ENCODE measurements at regions not wholly inside any gene's neighbourhood (a gene's known extent, or its start where the extent isn't known, plus 50 kb on each side); places are given as distances from the start of the nearest gene placed in this dataset.
"Not testable (repeated sequence)": the region's sequence is repeated elsewhere in the genome, so short reads cannot be mapped to it uniquely, and the experiment has no call there.

- H3K9ac ChIP-seq (ENCODE audit: low read length in 5 of 5): no peak overlapping the region
- no peak overlapping the region for H3K27ac ChIP-seq (ENCODE audit: low read depth, low read length)
- no peak overlapping the region for H3K4me3 ChIP-seq (ENCODE audit: low read depth in 1 of 5, low read length in 5 of 5)
- H3K4me1 ChIP-seq (ENCODE audit: control insufficient read depth in 5 of 5, insufficient read depth in 5 of 5, low read length in 5 of 5): no peaks in the 10 kb centered on the region
- H3K9me3 ChIP-seq (ENCODE audit: control insufficient read depth in 5 of 5, low read length in 5 of 5): no peaks in the 10 kb centered on the region
- H3K27me3 ChIP-seq (ENCODE audit: control insufficient read depth in 5 of 5, insufficient read depth in 4 of 5, low read length in 5 of 5): peaks cover 0 to 13% (median 6%) of the 10 kb centered on the region in 5 donors
- no peaks in the 10 kb centered on the region for H3K36me3 ChIP-seq (ENCODE audit: control insufficient read depth in 5 of 5, insufficient read depth in 5 of 5, low read length in 5 of 5)
Measured at GRCh38 chr9:124105266-124105665, 93.7 kb downstream of the LHX2 start.

- Histone ChIP-seq H3K4me3 (ENCODE audit: low read depth in 1 of 5, low read length in 5 of 5) (no peak overlapping the region), H3K9me3 (ENCODE audit: control insufficient read depth in 5 of 5, low read length in 5 of 5) (no peaks in the 10 kb centered on the region), H3K9ac (ENCODE audit: low read length in 5 of 5) (no peak overlapping the region), H3K27ac (ENCODE audit: low read depth, low read length) (no peak overlapping the region), H3K27me3 (ENCODE audit: control insufficient read depth in 5 of 5, insufficient read depth in 4 of 5, low read length in 5 of 5) (peaks cover 0 to 6% (median 4%) of the 10 kb centered on the region in 5 donors), H3K36me3 (ENCODE audit: control insufficient read depth in 5 of 5, insufficient read depth in 5 of 5, low read length in 5 of 5) (no peaks in the 10 kb centered on the region), H3K4me1 (ENCODE audit: control insufficient read depth in 5 of 5, insufficient read depth in 5 of 5, low read length in 5 of 5) (no peaks in the 10 kb centered on the region)
Measured at GRCh38 chr9:124108216-124108615, 96.6 kb downstream of the LHX2 start.

DNA sequence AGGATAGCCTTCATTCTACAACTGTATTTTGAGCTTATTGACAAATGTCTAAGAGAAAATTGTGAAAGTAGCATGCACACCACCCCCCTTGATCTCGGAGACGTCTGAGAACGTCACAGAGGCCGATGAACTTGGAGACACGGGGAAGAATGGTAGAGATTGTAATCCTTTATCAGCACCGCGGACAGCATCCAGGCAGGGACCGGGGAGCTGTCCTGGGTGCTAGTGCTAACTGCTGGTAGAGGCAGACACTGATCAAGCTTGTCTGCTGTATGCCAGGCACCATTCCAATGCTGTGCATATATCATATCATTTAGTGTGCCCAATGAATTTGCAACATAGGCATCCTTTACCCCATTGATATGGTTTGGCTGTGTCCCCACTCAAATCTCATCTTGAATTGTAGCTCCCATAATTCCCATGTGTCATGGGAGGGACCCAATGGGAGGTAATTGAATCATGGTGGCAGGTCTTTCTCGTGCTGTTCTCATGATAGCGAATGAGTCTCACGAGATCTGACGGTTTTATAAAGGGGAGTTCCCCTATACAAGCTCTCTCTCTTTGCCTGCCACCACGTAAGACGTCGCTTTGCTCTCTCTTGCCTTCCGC lies 98.8 kb downstream of the LHX2 start:
- no peak overlapping the region for H3K9ac ChIP-seq (ENCODE audit: low read length in 5 of 5)

DNA sequence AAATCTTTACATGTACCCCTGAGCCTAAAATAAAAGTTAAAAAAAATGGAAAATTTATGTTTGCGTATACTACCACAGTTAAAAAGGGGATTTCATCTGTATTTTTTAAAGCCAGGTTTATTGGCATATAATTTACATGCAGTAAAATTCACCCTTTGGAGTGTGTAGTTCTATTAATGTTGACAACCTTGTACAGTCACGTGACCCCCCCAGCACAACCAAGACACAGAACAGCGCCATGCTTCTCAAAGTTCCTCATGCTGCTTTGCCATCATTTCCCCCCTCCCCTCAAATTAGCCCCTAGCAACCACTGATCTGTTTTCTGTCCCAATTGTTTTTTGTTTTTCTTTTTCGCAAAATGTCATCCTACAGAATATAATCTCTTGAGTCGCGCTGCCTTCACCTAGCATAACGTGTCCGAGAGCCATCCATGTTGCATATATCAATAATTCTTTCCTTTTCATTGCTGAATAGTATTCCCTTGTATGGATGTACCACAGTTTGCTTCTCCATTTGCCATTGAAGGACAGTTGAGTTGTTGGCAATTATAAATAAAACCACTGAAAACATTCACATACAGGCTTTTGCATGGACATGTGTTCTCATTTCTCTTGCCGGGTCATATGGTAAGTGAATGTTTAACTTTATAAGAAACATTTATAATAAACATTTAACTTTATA lies 105.3 kb downstream of the LHX2 start:
- no peak overlapping the region for H3K9ac ChIP-seq (ENCODE audit: low read length in 5 of 5)
- no peaks in the 10 kb centered on the region for H3K4me1 ChIP-seq (ENCODE audit: control insufficient read depth in 5 of 5, insufficient read depth in 5 of 5, low read length in 5 of 5)
- H3K27ac ChIP-seq (ENCODE audit: low read depth, low read length): no peak overlapping the region
- no peaks in the 10 kb centered on the region for H3K36me3 ChIP-seq (ENCODE audit: control insufficient read depth in 5 of 5, insufficient read depth in 5 of 5, low read length in 5 of 5)
- H3K27me3 ChIP-seq (ENCODE audit: control insufficient read depth in 5 of 5, insufficient read depth in 4 of 5, low read length in 5 of 5): peaks cover 2 to 13% (median 4%) of the 10 kb centered on the region in 5 donors
- H3K9me3 ChIP-seq (ENCODE audit: control insufficient read depth in 5 of 5, low read length in 5 of 5): peaks cover 0 to 12% (median 9%) of the 10 kb centered on the region in 5 donors
- H3K4me3 ChIP-seq (ENCODE audit: low read depth in 1 of 5, low read length in 5 of 5): no peak overlapping the region

More for the DNA sequence above, 98.8 kb downstream of the LHX2 start:
- Histone ChIP-seq H3K27me3 (ENCODE audit: control insufficient read depth in 5 of 5, insufficient read depth in 4 of 5, low read length in 5 of 5) (peaks cover 0 to 13% (median 5%) of the 10 kb centered on the region in 5 donors), H3K36me3 (ENCODE audit: control insufficient read depth in 5 of 5, insufficient read depth in 5 of 5, low read length in 5 of 5) (no peaks in the 10 kb centered on the region), H3K9me3 (ENCODE audit: control insufficient read depth in 5 of 5, low read length in 5 of 5) (no peaks in the 10 kb centered on the region), H3K27ac (ENCODE audit: low read depth, low read length) (no peak overlapping the region), H3K4me3 (ENCODE audit: low read depth in 1 of 5, low read length in 5 of 5) (no peak overlapping the region), H3K4me1 (ENCODE audit: control insufficient read depth in 5 of 5, insufficient read depth in 5 of 5, low read length in 5 of 5) (no peaks in the 10 kb centered on the region)

GRCh38 chr9:124118894-124119293 lies 107.3 kb downstream of the LHX2 start:
- H3K36me3 ChIP-seq (ENCODE audit: control insufficient read depth in 5 of 5, insufficient read depth in 5 of 5, low read length in 5 of 5): no peaks in the 10 kb centered on the region
- no peak overlapping the region for H3K4me3 ChIP-seq (ENCODE audit: low read depth in 1 of 5, low read length in 5 of 5)
- peaks cover 0 to 5% (median 0%) of the 10 kb centered on the region in 5 donors for H3K4me1 ChIP-seq (ENCODE audit: control insufficient read depth in 5 of 5, insufficient read depth in 5 of 5, low read length in 5 of 5)
- H3K27me3 ChIP-seq (ENCODE audit: control insufficient read depth in 5 of 5, insufficient read depth in 4 of 5, low read length in 5 of 5): peaks cover 0 to 6% (median 3%) of the 10 kb centered on the region in 5 donors
- peaks cover 2 to 16% (median 13%) of the 10 kb centered on the region in 5 donors for H3K9me3 ChIP-seq (ENCODE audit: control insufficient read depth in 5 of 5, low read length in 5 of 5)
- no peak overlapping the region for H3K27ac ChIP-seq (ENCODE audit: low read depth, low read length)
- H3K9ac ChIP-seq (ENCODE audit: low read length in 5 of 5): no peak overlapping the region

DNA sequence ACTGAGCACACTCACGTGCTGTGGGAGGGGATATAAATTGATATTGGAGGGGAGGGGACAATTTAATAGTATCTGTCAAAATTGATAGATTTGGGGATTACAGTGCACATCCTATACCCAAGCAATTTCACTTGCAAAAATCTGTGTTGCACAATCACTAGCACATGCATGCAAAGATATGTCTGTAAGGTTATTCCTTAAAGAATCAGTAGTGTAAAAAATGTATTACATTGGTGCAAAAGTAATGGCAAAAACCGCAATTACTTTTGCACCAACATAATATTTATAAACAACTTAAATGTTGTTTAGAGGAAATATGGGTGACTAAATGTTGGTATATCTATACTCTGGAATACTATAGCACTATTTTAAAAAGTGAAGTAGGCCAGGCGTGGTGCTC lies 108.7 kb downstream of the LHX2 start:
- Histone ChIP-seq H3K27me3 (ENCODE audit: control insufficient read depth in 5 of 5, insufficient read depth in 4 of 5, low read length in 5 of 5) (peaks cover 0 to 7% (median 0%) of the 10 kb centered on the region in 5 donors), H3K36me3 (ENCODE audit: control insufficient read depth in 5 of 5, insufficient read depth in 5 of 5, low read length in 5 of 5) (no peaks in the 10 kb centered on the region), H3K4me1 (ENCODE audit: control insufficient read depth in 5 of 5, insufficient read depth in 5 of 5, low read length in 5 of 5) (peaks cover 0 to 12% (median 0%) of the 10 kb centered on the region in 5 donors), H3K4me3 (ENCODE audit: low read depth in 1 of 5, low read length in 5 of 5) (no peak overlapping the region), H3K9me3 (ENCODE audit: control insufficient read depth in 5 of 5, low read length in 5 of 5) (peaks cover 2 to 16% (median 13%) of the 10 kb centered on the region in 5 donors), H3K9ac (ENCODE audit: low read length in 5 of 5) (no peak overlapping the region), H3K27ac (ENCODE audit: low read depth, low read length) (no peak overlapping the region)

- Histone ChIP-seq H3K9ac (ENCODE audit: low read length in 5 of 5) (no peak overlapping the region), H3K27ac (ENCODE audit: low read depth, low read length) (no peak overlapping the region), H3K36me3 (ENCODE audit: control insufficient read depth in 5 of 5, insufficient read depth in 5 of 5, low read length in 5 of 5) (no peaks in the 10 kb centered on the region), H3K4me3 (ENCODE audit: low read depth in 1 of 5, low read length in 5 of 5) (no peak overlapping the region), H3K9me3 (ENCODE audit: control insufficient read depth in 5 of 5, low read length in 5 of 5) (peaks cover 2 to 15% (median 11%) of the 10 kb centered on the region in 5 donors), H3K27me3 (ENCODE audit: control insufficient read depth in 5 of 5, insufficient read depth in 4 of 5, low read length in 5 of 5) (peaks cover 0 to 7% (median 0%) of the 10 kb centered on the region in 5 donors), H3K4me1 (ENCODE audit: control insufficient read depth in 5 of 5, insufficient read depth in 5 of 5, low read length in 5 of 5) (peaks cover 0 to 12% (median 0%) of the 10 kb centered on the region in 5 donors)
Measured at GRCh38 chr9:124121725-124122124, 110.2 kb downstream of the LHX2 start.

DNA sequence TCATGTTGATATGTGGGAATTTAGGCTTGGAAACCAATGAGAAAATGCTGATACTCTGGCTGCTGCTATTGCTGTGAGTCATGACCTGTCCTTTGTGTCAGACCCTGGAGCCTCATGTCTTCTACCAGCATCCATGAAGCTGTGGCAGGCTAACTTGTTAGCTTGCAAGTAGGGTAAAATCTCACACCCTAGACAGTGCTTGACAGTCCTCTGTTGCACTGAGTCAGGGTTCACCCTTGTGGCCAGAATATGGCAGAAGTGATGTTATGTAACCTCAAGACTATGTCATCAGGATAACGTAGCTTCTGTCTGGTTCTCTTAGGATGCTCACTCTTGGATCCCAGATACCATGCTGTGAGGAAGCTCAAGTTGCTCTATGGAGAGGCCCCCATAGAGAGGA lies 110.8 kb downstream of the LHX2 start:
- H3K9ac ChIP-seq (ENCODE audit: low read length in 5 of 5): no peak overlapping the region
- peaks cover 2 to 11% (median 7%) of the 10 kb centered on the region in 5 donors for H3K9me3 ChIP-seq (ENCODE audit: control insufficient read depth in 5 of 5, low read length in 5 of 5)
- H3K4me1 ChIP-seq (ENCODE audit: control insufficient read depth in 5 of 5, insufficient read depth in 5 of 5, low read length in 5 of 5): peaks cover 0 to 12% (median 0%) of the 10 kb centered on the region in 5 donors
- peaks cover 0 to 7% (median 0%) of the 10 kb centered on the region in 5 donors for H3K27me3 ChIP-seq (ENCODE audit: control insufficient read depth in 5 of 5, insufficient read depth in 4 of 5, low read length in 5 of 5)
- H3K4me3 ChIP-seq (ENCODE audit: low read depth in 1 of 5, low read length in 5 of 5): no peak overlapping the region
- no peak overlapping the region for H3K27ac ChIP-seq (ENCODE audit: low read depth, low read length)
- no peaks in the 10 kb centered on the region for H3K36me3 ChIP-seq (ENCODE audit: control insufficient read depth in 5 of 5, insufficient read depth in 5 of 5, low read length in 5 of 5)

- H3K9ac ChIP-seq (ENCODE audit: low read length in 5 of 5): no peak overlapping the region
- no peak overlapping the region for H3K27ac ChIP-seq (ENCODE audit: low read depth, low read length)
- H3K36me3 ChIP-seq (ENCODE audit: control insufficient read depth in 5 of 5, insufficient read depth in 5 of 5, low read length in 5 of 5): no peaks in the 10 kb centered on the region
- peaks cover 2 to 11% (median 7%) of the 10 kb centered on the region in 5 donors for H3K9me3 ChIP-seq (ENCODE audit: control insufficient read depth in 5 of 5, low read length in 5 of 5)
- peaks cover 0 to 7% (median 0%) of the 10 kb centered on the region in 5 donors for H3K27me3 ChIP-seq (ENCODE audit: control insufficient read depth in 5 of 5, insufficient read depth in 4 of 5, low read length in 5 of 5)
- peaks cover 0 to 12% (median 0%) of the 10 kb centered on the region in 5 donors for H3K4me1 ChIP-seq (ENCODE audit: control insufficient read depth in 5 of 5, insufficient read depth in 5 of 5, low read length in 5 of 5)
- no peak overlapping the region for H3K4me3 ChIP-seq (ENCODE audit: low read depth in 1 of 5, low read length in 5 of 5)
Measured at GRCh38 chr9:124122813-124123462, 111.4 kb downstream of the LHX2 start.

- H3K27ac ChIP-seq (ENCODE audit: low read depth, low read length); H3K36me3 ChIP-seq (ENCODE audit: control insufficient read depth in 5 of 5, insufficient read depth in 5 of 5, low read length in 5 of 5); H3K27me3 ChIP-seq (ENCODE audit: control insufficient read depth in 5 of 5, insufficient read depth in 4 of 5, low read length in 5 of 5); H3K4me3 ChIP-seq (ENCODE audit: low read depth in 1 of 5, low read length in 5 of 5); H3K9ac ChIP-seq (ENCODE audit: low read length in 5 of 5): not testable (repeated sequence)
- H3K4me1 ChIP-seq (ENCODE audit: control insufficient read depth in 5 of 5, insufficient read depth in 5 of 5, low read length in 5 of 5): peaks cover 0 to 12% (median 0%) of the 10 kb centered on the region in 5 donors
- H3K9me3 ChIP-seq (ENCODE audit: control insufficient read depth in 5 of 5, low read length in 5 of 5): peaks cover 2 to 11% (median 7%) of the 10 kb centered on the region in 5 donors
Measured at GRCh38 chr9:124123621-124124020, 112.1 kb downstream of the LHX2 start.
